ENCODE measurements at regions not wholly inside any gene's neighbourhood (a gene's known extent, or its start where the extent isn't known, plus 50 kb on each side); places are given as distances from the start of the nearest gene placed in this dataset.

DNA sequence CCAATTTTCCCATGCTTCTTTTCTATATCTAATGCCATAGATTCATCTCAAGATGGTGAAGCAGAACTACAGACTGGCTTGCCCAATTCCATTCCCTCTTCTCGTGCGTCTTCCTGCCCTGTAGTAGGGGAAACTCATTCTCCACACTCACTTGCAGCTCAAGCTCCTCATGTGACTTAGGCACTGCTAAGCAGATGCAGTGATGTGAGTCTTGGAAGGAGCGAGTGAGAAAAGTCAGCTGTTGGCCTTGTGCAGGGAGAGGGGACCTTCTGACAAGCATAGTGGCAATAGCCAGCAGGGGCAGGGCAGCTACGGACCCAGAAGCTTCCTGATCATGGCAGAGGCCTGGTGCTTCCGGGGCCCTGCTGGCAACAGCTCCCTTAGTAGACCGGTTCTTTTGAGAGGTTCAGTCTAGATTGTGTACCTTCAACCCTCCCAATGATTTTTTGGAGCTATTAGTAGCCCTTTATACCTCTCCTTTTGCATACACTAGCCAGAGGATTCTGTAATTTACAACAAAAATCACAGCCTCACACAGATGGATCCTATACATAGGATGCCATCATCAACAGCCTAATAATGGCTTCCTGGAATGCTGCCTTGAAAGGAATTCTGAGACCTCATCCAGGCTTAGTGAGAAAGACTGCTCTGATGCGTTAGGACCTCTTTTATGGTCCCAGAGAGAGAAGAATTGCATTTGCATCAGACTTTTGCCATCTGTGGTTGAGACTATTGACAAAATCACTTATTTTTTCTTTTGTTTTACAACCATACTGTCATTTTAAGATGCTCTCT is 121.5 kb upstream of the RIPOR2 start:
- Mint-ChIP-seq H3K4me3 (no peak overlapping the region), H3K36me3 (ENCODE audit: low read depth) (peaks cover 2% of the 10 kb centered on the region), H3K27me3 (no peaks in the 10 kb centered on the region), H3K27ac (peak overlapping the region; percentile 11), H3K4me1 (ENCODE audit: low read depth) (peaks cover 52% of the 10 kb centered on the region), H3K9me3 (peaks cover 4% of the 10 kb centered on the region)
- CTCF ChIA-PET = interaction anchor here (1.0 to 1.5 kb wide), 3 partner anchors 10 to 14 kb away, joined by 3 to 5 read pairs (median 4); no protein-coding TSS in a partner anchor
- POLR2A ChIA-PET = interaction anchor here (0.7 to 1.1 kb wide), 2 partner anchors 8 to 10 kb away, joined by 3 to 4 read pairs; no protein-coding TSS in a partner anchor
- ATAC-seq (no peak), DNase-seq (no peak)
- no peak for TF ChIP-seq CTCF (IDR thresholded peaks at IDR 0.05)
- intact Hi-C loops (cut with micrococcal nuclease) = no loop called here

DNA sequence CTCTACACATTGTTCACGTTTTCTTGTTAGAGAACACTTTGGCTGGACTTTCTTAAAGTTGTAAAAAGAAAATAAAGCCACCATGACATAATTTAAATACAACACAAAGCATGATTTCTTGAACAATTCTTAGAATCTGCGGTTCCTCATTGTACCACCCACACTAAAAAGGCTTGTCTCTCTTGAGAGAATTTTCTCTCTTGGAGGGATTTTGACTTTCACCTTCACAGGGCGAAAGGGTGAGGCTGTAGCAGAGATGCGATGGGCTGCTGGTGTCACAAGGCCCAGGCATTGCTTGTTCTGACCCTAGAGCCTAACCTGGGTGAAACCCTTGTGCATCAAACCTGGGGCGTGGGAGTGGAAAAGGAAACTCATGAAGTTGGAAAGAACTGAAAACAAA is 122.7 kb upstream of the RIPOR2 start:
- Mint-ChIP-seq H3K36me3 (ENCODE audit: low read depth) (no peaks in the 10 kb centered on the region), H3K9me3 (peaks cover 1% of the 10 kb centered on the region), H3K27ac (peak overlapping the region; percentile 76), H3K4me3 (no peak overlapping the region), H3K4me1 (ENCODE audit: low read depth) (peaks cover 43% of the 10 kb centered on the region), H3K27me3 (no peaks in the 10 kb centered on the region)
- POLR2A ChIA-PET = no interaction called here
- DNase-seq (peak; percentile 21), ATAC-seq (no peak)
- no peak for TF ChIP-seq CTCF (IDR thresholded peaks at IDR 0.05)
- intact Hi-C loops (cut with micrococcal nuclease) = no loop called here
- CTCF ChIA-PET = no interaction called here

DNA sequence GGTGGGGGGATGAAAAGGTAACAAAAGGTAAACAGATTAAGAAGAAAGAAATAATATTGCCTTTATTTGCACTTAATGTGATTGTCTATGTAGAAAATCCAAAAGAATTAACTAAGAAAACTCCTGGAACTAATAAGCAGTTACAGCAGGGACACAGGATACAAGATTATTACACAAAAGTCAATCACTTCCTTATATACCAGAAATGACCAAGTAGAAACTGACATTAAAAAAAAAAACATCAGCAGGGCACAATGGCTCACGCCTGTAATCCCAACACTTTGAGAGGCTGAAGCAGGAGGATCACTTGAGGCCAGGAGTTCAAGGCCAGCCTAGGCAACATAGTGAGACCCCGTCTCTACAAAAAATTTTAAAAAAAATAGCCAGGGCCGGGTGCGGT is 123.2 kb upstream of the RIPOR2 start:
- ATAC-seq = no peak
- DNase-seq = no peak
- no peaks in the 10 kb centered on the region for H3K27me3 Mint-ChIP-seq
- no peaks in the 10 kb centered on the region for H3K36me3 Mint-ChIP-seq (ENCODE audit: low read depth)
- H3K4me3 Mint-ChIP-seq = no peak overlapping the region
- H3K27ac Mint-ChIP-seq = no peak overlapping the region
- intact Hi-C loops (cut with micrococcal nuclease) = no loop called here
- peaks cover 38% of the 10 kb centered on the region for H3K4me1 Mint-ChIP-seq (ENCODE audit: low read depth)
- CTCF ChIA-PET = no interaction called here
- peaks cover 1% of the 10 kb centered on the region for H3K9me3 Mint-ChIP-seq
- POLR2A ChIA-PET = no interaction called here
- TF ChIP-seq CTCF (IDR thresholded peaks at IDR 0.05) = no peak

DNA sequence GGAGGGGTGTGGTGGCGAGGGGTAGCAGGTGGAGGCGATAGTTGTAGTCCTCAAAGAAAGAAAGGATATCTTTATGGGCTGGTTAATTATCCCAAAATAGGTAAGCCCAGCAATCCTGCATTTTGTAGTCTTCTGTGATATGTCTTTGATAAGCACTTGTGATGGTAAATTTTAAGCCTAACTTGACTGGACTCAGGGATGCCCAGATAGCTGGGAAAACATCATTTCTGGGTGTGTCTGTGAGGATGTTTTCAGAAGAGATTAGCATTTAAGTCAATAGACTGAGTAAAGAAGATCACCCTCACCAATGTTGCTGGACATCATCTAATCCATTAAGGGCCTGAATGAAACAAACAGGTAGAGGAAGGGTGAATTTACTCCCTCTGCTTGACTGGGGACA is 124.8 kb upstream of the RIPOR2 start:
- DNase-seq = no peak
- Mint-ChIP-seq H3K4me1 (ENCODE audit: low read depth) (peaks cover 27% of the 10 kb centered on the region), H3K27me3 (no peaks in the 10 kb centered on the region), H3K27ac (no peak overlapping the region), H3K4me3 (no peak overlapping the region), H3K9me3 (no peaks in the 10 kb centered on the region), H3K36me3 (ENCODE audit: low read depth) (no peaks in the 10 kb centered on the region)
- no peak for TF ChIP-seq CTCF (IDR thresholded peaks at IDR 0.05)
- ChIA-PET CTCF (interaction anchor here (1.1 to 4.2 kb wide), 7 partner anchors 11 to 205 kb away, joined by 3 to 26 read pairs (median 6); no protein-coding TSS in a partner anchor), POLR2A (interaction anchor here (1.0 to 1.6 kb wide), 5 partner anchors 21 to 347 kb away, joined by 3 to 8 read pairs (median 3); no protein-coding TSS in a partner anchor)
- no peak for ATAC-seq
- intact Hi-C loops (cut with micrococcal nuclease) = no loop called here

DNA sequence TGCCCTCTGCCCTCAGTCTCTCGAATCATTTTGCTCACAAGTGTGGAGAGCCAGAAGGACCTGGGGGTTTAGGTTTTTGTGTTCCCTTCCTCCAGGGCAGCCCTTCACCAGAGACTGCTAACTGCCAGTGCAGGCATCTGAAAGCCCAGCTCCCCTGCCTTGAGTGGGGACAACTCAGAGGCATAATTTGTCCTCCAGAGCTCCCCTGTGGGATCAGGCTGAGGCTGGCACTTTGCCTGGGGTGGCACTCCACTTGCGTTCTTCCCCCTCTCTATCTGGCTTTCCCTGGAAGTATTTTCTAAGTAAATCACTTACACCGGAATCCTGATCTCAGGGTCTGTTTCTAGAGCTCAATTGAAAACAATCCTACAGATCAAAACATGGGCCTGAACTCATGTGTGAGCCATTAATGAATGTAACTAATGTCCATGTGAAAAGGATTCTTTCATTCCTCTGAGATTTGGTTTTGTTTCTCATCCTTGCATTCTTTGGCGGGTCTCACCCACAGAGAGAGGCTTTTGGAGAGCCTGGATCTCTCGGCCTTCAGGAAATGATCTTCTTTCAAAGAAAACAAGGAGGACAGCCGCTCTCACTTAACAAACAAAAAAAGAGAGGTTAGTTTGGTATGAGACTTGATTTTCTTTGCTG is 125.7 kb upstream of the RIPOR2 start:
- DNase-seq = no peak
- ChIA-PET CTCF (interaction anchor here (0.8 to 4.2 kb wide), 7 partner anchors 9 to 205 kb away, joined by 3 to 26 read pairs (median 10); no protein-coding TSS in a partner anchor), POLR2A (interaction anchor here (1.0 to 1.6 kb wide), 4 partner anchors 22 to 348 kb away, joined by 3 to 8 read pairs (median 4); no protein-coding TSS in a partner anchor)
- TF ChIP-seq CTCF (IDR thresholded peaks at IDR 0.05) = no peak
- Mint-ChIP-seq H3K4me3 (no peak overlapping the region), H3K27me3 (no peaks in the 10 kb centered on the region), H3K9me3 (no peaks in the 10 kb centered on the region), H3K36me3 (ENCODE audit: low read depth) (no peaks in the 10 kb centered on the region), H3K4me1 (ENCODE audit: low read depth) (peaks cover 18% of the 10 kb centered on the region), H3K27ac (no peak overlapping the region)
- intact Hi-C loops (cut with micrococcal nuclease) = no loop called here
- ATAC-seq = no peak

Data from activated CD8-positive, alpha-beta T cell treated with anti-CD3 and anti-CD28 coated beads for 36 hours (primary cell).